ENCODE measurements at regions not wholly inside any gene's neighbourhood (a gene's known extent, or its start where the extent isn't known, plus 50 kb on each side); places are given as distances from the start of the nearest gene placed in this dataset.

GRCh38 chr3:18880691-18881090 lies 267.6 kb upstream of the KCNH8 start:
- no peak for DNase-seq

GRCh38 chr3:18872466-18872865 lies 275.8 kb upstream of the KCNH8 start:
- DNase-seq, result no peak

GRCh38 chr3:18870642-18871041 lies 277.7 kb upstream of the KCNH8 start:
- no peak for DNase-seq

- DNase-seq, result no peak
Observed at GRCh38 chr3:18870074-18870640, 278.2 kb upstream of the KCNH8 start.

- DNase-seq, result no peak
Observed at GRCh38 chr3:18868911-18869689, 279.2 kb upstream of the KCNH8 start.

- no peak for DNase-seq
Observed at GRCh38 chr3:18866899-18867298, 281.4 kb upstream of the KCNH8 start.

- peak; percentile 0 for DNase-seq
Observed at GRCh38 chr3:18864933-18865731, 283.2 kb upstream of the KCNH8 start.

GRCh38 chr3:18862077-18862476 lies 286.2 kb upstream of the KCNH8 start:
- no peak for DNase-seq

GRCh38 chr3:18861137-18861536 lies 287.2 kb upstream of the KCNH8 start:
- no peak for DNase-seq

- DNase-seq, result no peak
Observed at GRCh38 chr3:18853269-18853668, 295.0 kb upstream of the KCNH8 start.

- DNase-seq, result no peak
Observed at GRCh38 chr3:18847583-18848197, 300.6 kb upstream of the KCNH8 start.

GRCh38 chr3:18843983-18844382 lies 304.3 kb upstream of the KCNH8 start:
- DNase-seq, result no peak

GRCh38 chr3:18843188-18843587 lies 305.1 kb upstream of the KCNH8 start:
- DNase-seq, result no peak

- no peak for DNase-seq
Observed at GRCh38 chr3:18841422-18842343, 306.6 kb upstream of the KCNH8 start.

- DNase-seq, result no peak
Observed at GRCh38 chr3:18840535-18841137, 307.7 kb upstream of the KCNH8 start.

GRCh38 chr3:18838758-18839157 lies 309.6 kb upstream of the KCNH8 start:
- no peak for DNase-seq

GRCh38 chr3:18837137-18837755 lies 311.1 kb upstream of the KCNH8 start:
- no peak for DNase-seq

- DNase-seq, result no peak
Observed at GRCh38 chr3:18835021-18835420, 313.3 kb upstream of the KCNH8 start.

- DNase-seq, result no peak
Observed at GRCh38 chr3:18830087-18830486, 318.2 kb upstream of the KCNH8 start.

- DNase-seq, result no peak
Observed at GRCh38 chr3:18828637-18829036, 319.7 kb upstream of the KCNH8 start.

- no peak for DNase-seq
Observed at GRCh38 chr3:18827664-18828063, 320.6 kb upstream of the KCNH8 start.

Data from NCI-H2081 treated with DMSO at 0.1 percent for 48 hours (cell line).